K562 (cell line): ENCODE measurements at regions not wholly inside any gene's neighbourhood (a gene's known extent, or its start where the extent isn't known, plus 50 kb on each side); places are given as distances from the start of the nearest gene placed in this dataset.

ENCODE experiments used
- AFF1 ChIP-seq, 2 experiments: fragments of 450-650 bp; IDR thresholded peaks; 2 replicates each; pipeline ENCODE4 v1.6.1; 2018; ENCODE audit warnings: mild to moderate bottlenecking in 2 of 2, low read depth in 1 of 2; ENCODE audit not compliant: partially characterized antibody in 2 of 2
- ARID1B ChIP-seq: fragments of 450-650 bp; IDR thresholded peaks from 2 replicates; pipeline ENCODE4 v1.6.1; 2016; ENCODE audit warnings: antibody characterized with exemption, mild to moderate bottlenecking, inconsistent platforms
- ARNT ChIP-seq, 2 experiments: fragments of 450-650 bp; IDR thresholded peaks; 2 replicates each; pipeline ENCODE4 v1.6.1; 2016; ENCODE audit warnings: mild to moderate bottlenecking in 1 of 2
- CTBP1 ChIP-seq: fragments of 450-650 bp; IDR thresholded peaks from 2 replicates; pipeline ENCODE4 v1.6.1; 2016; ENCODE audit warnings: borderline replicate concordance
- DPF2 ChIP-seq: fragments of 450-650 bp; IDR thresholded peaks from 2 replicates; pipeline ENCODE4 v1.6.1; 2016
- EP300 ChIP-seq: IDR thresholded peaks from 2 replicates; pipeline ENCODE4 v1.6.1; 2012; ENCODE audit warnings: low read length, improper control_type of control experiment
- FOXK2 ChIP-seq, 2 experiments: fragments of 450-650 bp; IDR thresholded peaks in 1 of 2; conservative IDR thresholded peaks in 1 of 2; 2 replicates each; pipeline ENCODE4 v1.6.1; 2016; ENCODE audit warnings: low read depth in 2 of 2, mild to moderate bottlenecking in 1 of 2
- HDAC2 ChIP-seq: fragments of 450-650 bp; IDR thresholded peaks from 2 replicates; pipeline ENCODE4 v1.6.1; 2016; ENCODE audit warnings: mild to moderate bottlenecking
- KDM5B ChIP-seq: fragments of 200-600 bp; sonication (generic); IDR thresholded peaks from 2 replicates; pipeline ENCODE4 v1.6.1; 2012; ENCODE audit warnings: low read depth, mild to moderate bottlenecking, moderate library complexity, low read length, control low read depth, inconsistent platforms; ENCODE audit not compliant: insufficient replicate concordance
- MEIS2 ChIP-seq: fragments of 450-650 bp; IDR thresholded peaks from 2 replicates; pipeline ENCODE4 v1.6.1; 2014; ENCODE audit warnings: mild to moderate bottlenecking; ENCODE audit not compliant: partially characterized antibody
- MTA2 ChIP-seq: fragments of 450-650 bp; IDR thresholded peaks from 2 replicates; pipeline ENCODE4 v1.6.1; 2016; ENCODE audit warnings: low read depth
- NCOA1 ChIP-seq: fragments of 450-650 bp; IDR thresholded peaks from 2 replicates; pipeline ENCODE4 v1.6.1; 2016; ENCODE audit warnings: low read depth
- NFATC3 ChIP-seq: fragments of 450-650 bp; IDR thresholded peaks from 2 replicates; pipeline ENCODE4 v1.6.1; 2017; ENCODE audit warnings: mild to moderate bottlenecking
- NFIC ChIP-seq: fragments of 450-650 bp; IDR thresholded peaks from 2 replicates; pipeline ENCODE4 v1.6.1; 2017; ENCODE audit warnings: mild to moderate bottlenecking, inconsistent platforms
- PKNOX1 ChIP-seq: fragments of 450-650 bp; IDR thresholded peaks from 2 replicates; pipeline ENCODE4 v1.6.1; 2016
- SMARCC2 ChIP-seq: fragments of 450-650 bp; IDR thresholded peaks from 2 replicates; pipeline ENCODE4 v1.6.1; 2017; ENCODE audit warnings: antibody characterized with exemption, moderate library complexity, mild to moderate bottlenecking, low read depth
- TCF3 ChIP-seq: sonication (generic); formaldehyde crosslinking; IDR thresholded peaks from 2 replicates; pipeline ENCODE4 v1.4.0; 2020; ENCODE audit warnings: mild to moderate bottlenecking, missing genetic modification reagents
- TRIM24 ChIP-seq, 2 experiments: fragments of 450-650 bp; IDR thresholded peaks; 2 replicates each; pipeline ENCODE4 v1.6.1; 2016
- ZBTB2 ChIP-seq: fragments of 450-650 bp; IDR thresholded peaks from 2 replicates; pipeline ENCODE4 v1.6.1; 2016; ENCODE audit warnings: antibody characterized with exemption
- TF ChIP-seq, protein P1 (sequence below): fragments of 450-650 bp; IDR thresholded peaks from 2 replicates; pipeline ENCODE4 v1.6.1; 2016; ENCODE audit warnings: mild to moderate bottlenecking
- TF ChIP-seq, protein P2 (sequence below): IDR thresholded peaks from 2 replicates; pipeline ENCODE4 v1.6.1; 2011; ENCODE audit not compliant: insufficient read length; ENCODE audit errors: extremely low read depth

DNA sequence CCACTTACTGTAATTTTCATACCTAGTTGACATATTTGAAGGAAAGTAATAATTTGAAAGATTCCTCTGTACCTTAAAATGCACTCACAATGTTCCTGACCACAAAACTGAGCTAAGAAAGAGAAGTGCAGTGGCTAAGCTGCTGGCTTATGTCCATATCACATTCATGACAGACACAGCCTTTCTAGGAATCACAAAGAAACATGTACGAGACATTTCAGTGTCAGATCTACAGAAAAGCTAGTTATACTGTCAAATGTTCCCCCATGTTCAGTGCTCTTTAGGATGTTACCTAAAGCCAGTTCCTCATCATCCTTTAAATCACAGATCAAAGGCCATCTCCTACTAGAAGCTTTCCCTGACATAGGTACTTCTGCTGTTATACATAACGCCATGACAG, 142.2 kb upstream of the C11orf58 start (continued):
- TF ChIP-seq ARNT (IDR thresholded peaks at IDR 0.05) (peak in 1 of 2 experiments; percentile 22; a peak in 1 of 4 replicates), TRIM24 (IDR thresholded peaks at IDR 0.05) (peak in 1 of 2 experiments; percentile 27; a peak in 1 of 4 replicates), EP300 (0 out of 2 replicates have a peak, but pooled peaks have one; percentile 1), KDM5B (no peak), PKNOX1 (peak; percentile 76), NFIC (peak; percentile 77), TCF3 (CRISPR knock-in tag) (peak; percentile 68), NCOA1 (peak; percentile 45; the same call in 1 of the 2 replicates), HDAC2 (0 out of 2 replicates have a peak, but pooled peaks have one; percentile 34), ZBTB2 (0 out of 2 replicates have a peak, but pooled peaks have one; percentile 36), MTA2 (peak; percentile 30; the same call in 1 of the 2 replicates), FOXK2 (conservative IDR thresholded peaks at IDR 0.05 in 1 of 2, IDR thresholded peaks at IDR 0.05 in 1 of 2; ENCODE audit: low read depth in 2 of 2) (peak in 1 of 2 experiments; percentile 36; a peak in 1 of 4 replicates), AFF1 (IDR thresholded peaks at IDR 0.05; ENCODE audit: low read depth in 1 of 2, partially characterized antibody in 2 of 2) (peak in 1 of 2 experiments; percentile 19), CTBP1 (peak; percentile 42; the same call in 1 of the 2 replicates), MEIS2 (peak; percentile 54), NFATC3 (0 out of 2 replicates have a peak, but pooled peaks have one; percentile 64), DPF2 (peak; percentile 64; the same call in 1 of the 2 replicates), SMARCC2 (0 out of 2 replicates have a peak, but pooled peaks have one; percentile 23), ARID1B (peak; percentile 78)
- TF ChIP-seq, protein P1, sequence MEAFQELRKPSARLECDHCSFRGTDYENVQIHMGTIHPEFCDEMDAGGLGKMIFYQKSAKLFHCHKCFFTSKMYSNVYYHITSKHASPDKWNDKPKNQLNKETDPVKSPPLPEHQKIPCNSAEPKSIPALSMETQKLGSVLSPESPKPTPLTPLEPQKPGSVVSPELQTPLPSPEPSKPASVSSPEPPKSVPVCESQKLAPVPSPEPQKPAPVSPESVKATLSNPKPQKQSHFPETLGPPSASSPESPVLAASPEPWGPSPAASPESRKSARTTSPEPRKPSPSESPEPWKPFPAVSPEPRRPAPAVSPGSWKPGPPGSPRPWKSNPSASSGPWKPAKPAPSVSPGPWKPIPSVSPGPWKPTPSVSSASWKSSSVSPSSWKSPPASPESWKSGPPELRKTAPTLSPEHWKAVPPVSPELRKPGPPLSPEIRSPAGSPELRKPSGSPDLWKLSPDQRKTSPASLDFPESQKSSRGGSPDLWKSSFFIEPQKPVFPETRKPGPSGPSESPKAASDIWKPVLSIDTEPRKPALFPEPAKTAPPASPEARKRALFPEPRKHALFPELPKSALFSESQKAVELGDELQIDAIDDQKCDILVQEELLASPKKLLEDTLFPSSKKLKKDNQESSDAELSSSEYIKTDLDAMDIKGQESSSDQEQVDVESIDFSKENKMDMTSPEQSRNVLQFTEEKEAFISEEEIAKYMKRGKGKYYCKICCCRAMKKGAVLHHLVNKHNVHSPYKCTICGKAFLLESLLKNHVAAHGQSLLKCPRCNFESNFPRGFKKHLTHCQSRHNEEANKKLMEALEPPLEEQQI = peak; percentile 52; the same call in 1 of the 2 replicates
- TF ChIP-seq, protein P2, sequence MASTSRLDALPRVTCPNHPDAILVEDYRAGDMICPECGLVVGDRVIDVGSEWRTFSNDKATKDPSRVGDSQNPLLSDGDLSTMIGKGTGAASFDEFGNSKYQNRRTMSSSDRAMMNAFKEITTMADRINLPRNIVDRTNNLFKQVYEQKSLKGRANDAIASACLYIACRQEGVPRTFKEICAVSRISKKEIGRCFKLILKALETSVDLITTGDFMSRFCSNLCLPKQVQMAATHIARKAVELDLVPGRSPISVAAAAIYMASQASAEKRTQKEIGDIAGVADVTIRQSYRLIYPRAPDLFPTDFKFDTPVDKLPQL = no peak
